ENCODE measurements at regions not wholly inside any gene's neighbourhood (a gene's known extent, or its start where the extent isn't known, plus 50 kb on each side); places are given as distances from the start of the nearest gene placed in this dataset.
"Not testable (repeated sequence)": the region's sequence is repeated elsewhere in the genome, so short reads cannot be mapped to it uniquely, and the experiment has no call there.

DNA sequence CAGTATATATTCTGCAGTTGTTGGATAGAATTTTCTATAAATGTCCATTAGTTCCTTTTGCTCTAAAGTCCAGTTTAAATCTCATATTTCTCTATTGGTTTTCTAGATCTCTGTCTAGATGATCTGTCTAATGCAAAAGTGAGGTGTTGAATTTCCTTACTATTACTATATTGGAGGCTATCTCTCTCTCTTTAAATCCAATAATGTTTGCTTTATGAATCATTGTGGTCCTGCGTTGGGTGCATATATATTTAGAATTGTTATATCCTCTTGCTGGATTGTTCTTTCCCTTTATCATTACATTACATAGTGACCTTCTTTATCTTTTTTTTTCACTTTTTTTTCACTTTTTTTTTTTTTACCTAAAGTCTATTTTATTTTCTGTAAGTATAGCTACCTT lies 208.5 kb upstream of the ASCC3 start:
- no peak overlapping the region for H3K27ac ChIP-seq
- no peaks in the 10 kb centered on the region for H3K4me1 ChIP-seq
- 55 to 72% methylated on average over 1 of the region's 1 CpG for WGBS, 2 donors
- H3K36me3 ChIP-seq (replicated peaks in 1 of 2; ENCODE audit: insufficient read depth in 1 of 2, low read depth in 2 of 2), result no peaks in the 10 kb centered on the region
- H3K4me3 ChIP-seq, result no peak overlapping the region
- intact Hi-C loops (cut with DNase I), result no loop called here
- no peak for ATAC-seq
- H3K9me3 ChIP-seq, result peaks cover 0 to 13% (median 0%) of the 10 kb centered on the region in 3 donors
- TF ChIP-seq, protein P1, sequence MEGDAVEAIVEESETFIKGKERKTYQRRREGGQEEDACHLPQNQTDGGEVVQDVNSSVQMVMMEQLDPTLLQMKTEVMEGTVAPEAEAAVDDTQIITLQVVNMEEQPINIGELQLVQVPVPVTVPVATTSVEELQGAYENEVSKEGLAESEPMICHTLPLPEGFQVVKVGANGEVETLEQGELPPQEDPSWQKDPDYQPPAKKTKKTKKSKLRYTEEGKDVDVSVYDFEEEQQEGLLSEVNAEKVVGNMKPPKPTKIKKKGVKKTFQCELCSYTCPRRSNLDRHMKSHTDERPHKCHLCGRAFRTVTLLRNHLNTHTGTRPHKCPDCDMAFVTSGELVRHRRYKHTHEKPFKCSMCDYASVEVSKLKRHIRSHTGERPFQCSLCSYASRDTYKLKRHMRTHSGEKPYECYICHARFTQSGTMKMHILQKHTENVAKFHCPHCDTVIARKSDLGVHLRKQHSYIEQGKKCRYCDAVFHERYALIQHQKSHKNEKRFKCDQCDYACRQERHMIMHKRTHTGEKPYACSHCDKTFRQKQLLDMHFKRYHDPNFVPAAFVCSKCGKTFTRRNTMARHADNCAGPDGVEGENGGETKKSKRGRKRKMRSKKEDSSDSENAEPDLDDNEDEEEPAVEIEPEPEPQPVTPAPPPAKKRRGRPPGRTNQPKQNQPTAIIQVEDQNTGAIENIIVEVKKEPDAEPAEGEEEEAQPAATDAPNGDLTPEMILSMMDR (IDR thresholded peaks at IDR 0.05), result no peak
- TF ChIP-seq POLR2A (IDR thresholded peaks at IDR 0.05), result no peak
- no peak for DNase-seq
- no peaks in the 10 kb centered on the region for H3K27me3 ChIP-seq

DNA sequence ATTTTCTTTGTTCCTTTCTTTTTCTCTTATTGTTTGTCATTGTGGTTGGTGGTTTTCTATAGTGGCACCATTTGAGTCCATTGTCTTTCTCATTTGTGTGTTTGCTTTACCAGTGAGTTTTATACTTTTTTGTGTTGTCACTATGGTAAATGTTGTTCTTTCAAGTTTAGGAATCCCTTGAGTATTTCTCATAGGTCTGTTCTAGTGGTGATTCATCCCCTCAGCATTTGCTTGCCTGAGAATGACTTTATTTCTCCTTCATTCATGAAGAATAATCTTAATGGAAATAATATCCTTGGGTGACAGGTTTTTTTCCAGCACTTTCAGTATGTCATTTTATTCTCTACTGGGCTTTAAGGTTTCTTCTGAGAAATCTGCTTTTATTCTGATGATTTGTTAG lies 209.2 kb upstream of the ASCC3 start:
- peaks cover 0 to 13% (median 0%) of the 10 kb centered on the region in 3 donors for H3K9me3 ChIP-seq
- no peaks in the 10 kb centered on the region for H3K4me1 ChIP-seq
- intact Hi-C loops (cut with DNase I), result no loop called here
- H3K27ac ChIP-seq, result no peak overlapping the region
- no peaks in the 10 kb centered on the region for H3K27me3 ChIP-seq
- ATAC-seq (no peak), DNase-seq (no peak)
- TF ChIP-seq, protein P1 (IDR thresholded peaks at IDR 0.05), result no peak
- no peak for TF ChIP-seq POLR2A (IDR thresholded peaks at IDR 0.05)
- no peak overlapping the region for H3K4me3 ChIP-seq
- H3K36me3 ChIP-seq (replicated peaks in 1 of 2; ENCODE audit: insufficient read depth in 1 of 2, low read depth in 2 of 2), result no peaks in the 10 kb centered on the region

DNA sequence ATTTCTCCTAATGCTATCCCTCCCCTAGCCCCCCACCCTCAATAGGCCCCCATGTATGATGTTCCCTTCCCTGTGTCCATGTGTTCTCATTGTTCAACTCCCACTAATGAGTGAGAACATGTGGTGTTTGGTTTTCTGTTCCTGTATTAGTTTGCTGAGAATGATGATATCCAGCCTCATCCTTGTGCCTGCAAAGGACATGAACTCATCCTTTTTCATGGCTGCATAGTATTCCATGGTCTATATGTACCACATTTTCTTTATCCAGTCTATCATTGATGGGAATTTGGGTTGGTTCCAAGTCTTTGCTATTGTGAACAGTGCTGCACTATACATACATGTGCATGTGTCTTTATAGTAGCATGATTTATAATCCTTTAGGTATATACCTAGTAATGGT lies 217.5 kb upstream of the ASCC3 start:
- intact Hi-C loops (cut with DNase I), result not testable (repeated sequence)

DNA sequence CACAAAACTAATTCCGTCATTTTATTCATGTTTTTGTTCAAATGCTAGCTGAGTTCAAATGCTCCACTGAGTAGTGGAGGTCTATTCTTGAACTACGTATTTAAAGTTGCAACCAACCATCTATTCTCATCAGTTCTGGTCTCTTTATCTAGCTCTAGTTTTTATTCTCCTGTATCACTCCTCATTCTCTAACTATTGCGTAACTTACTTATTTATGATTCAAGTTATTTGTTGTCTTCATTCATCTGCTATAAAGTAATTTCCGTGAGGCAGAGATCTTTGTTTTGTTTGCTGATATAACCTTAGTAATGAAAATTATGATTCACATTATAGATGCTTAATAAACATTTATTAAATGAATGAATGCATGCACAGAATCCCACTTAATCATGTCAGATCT lies 221.6 kb upstream of the ASCC3 start:
- Histone ChIP-seq H3K9me3 (no peaks in the 10 kb centered on the region), H3K36me3 (replicated peaks in 1 of 2; ENCODE audit: insufficient read depth in 1 of 2, low read depth in 2 of 2) (no peaks in the 10 kb centered on the region), H3K27ac (no peak overlapping the region), H3K27me3 (no peaks in the 10 kb centered on the region), H3K4me3 (no peak overlapping the region), H3K4me1 (no peaks in the 10 kb centered on the region)
- no peak for ATAC-seq
- DNase-seq, result no peak
- 50 to 60% methylated on average over 4 of the region's 4 CpGs for WGBS, 2 donors
- no peak for TF ChIP-seq POLR2A (IDR thresholded peaks at IDR 0.05)
- TF ChIP-seq, protein P1 (IDR thresholded peaks at IDR 0.05), result no peak
- intact Hi-C loops (cut with DNase I), result no loop called here

More for the DNA sequence above, 217.5 kb upstream of the ASCC3 start:
- not testable (repeated sequence) for H3K36me3 ChIP-seq (replicated peaks in 1 of 2; ENCODE audit: insufficient read depth in 1 of 2, low read depth in 2 of 2); H3K27ac ChIP-seq; H3K4me1 ChIP-seq; H3K9me3 ChIP-seq; H3K27me3 ChIP-seq; DNase-seq; H3K4me3 ChIP-seq; ATAC-seq

DNA sequence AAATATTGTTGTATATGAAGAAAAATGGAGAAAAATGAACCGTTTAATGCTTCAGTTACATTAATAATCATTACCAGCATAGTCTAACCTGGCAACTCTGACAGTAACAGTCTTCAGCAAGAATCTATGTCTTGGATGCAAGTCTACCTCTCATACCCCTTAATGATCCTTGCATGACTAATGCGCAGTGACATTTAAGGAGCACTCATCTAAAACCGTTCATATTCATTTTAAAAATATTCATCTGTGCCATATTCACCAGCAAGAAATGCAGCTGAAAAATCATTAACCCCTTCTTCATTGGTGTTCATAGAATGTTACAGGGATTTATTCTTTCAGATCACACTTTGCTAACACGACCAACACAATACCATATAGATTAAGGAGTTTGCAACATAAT lies 227.2 kb upstream of the ASCC3 start:
- H3K27me3 ChIP-seq, result peaks cover 0 to 6% of the 10 kb centered on the region in 2 donors
- no peaks in the 10 kb centered on the region for H3K4me1 ChIP-seq
- H3K4me3 ChIP-seq, result no peak overlapping the region
- no peaks in the 10 kb centered on the region for H3K9me3 ChIP-seq
- intact Hi-C loops (cut with DNase I), result no loop called here
- WGBS, 2 donors, result 52 to 56% methylated on average over 4 of the region's 4 CpGs
- no peaks in the 10 kb centered on the region for H3K36me3 ChIP-seq (replicated peaks in 1 of 2; ENCODE audit: insufficient read depth in 1 of 2, low read depth in 2 of 2)
- DNase-seq (no peak), ATAC-seq (no peak)
- TF ChIP-seq, protein P1 (IDR thresholded peaks at IDR 0.05), result no peak
- no peak for TF ChIP-seq POLR2A (IDR thresholded peaks at IDR 0.05)
- H3K27ac ChIP-seq, result no peak overlapping the region
